ENCODE measurements at regions not wholly inside any gene's neighbourhood (a gene's known extent, or its start where the extent isn't known, plus 50 kb on each side); places are given as distances from the start of the nearest gene placed in this dataset.

DNA sequence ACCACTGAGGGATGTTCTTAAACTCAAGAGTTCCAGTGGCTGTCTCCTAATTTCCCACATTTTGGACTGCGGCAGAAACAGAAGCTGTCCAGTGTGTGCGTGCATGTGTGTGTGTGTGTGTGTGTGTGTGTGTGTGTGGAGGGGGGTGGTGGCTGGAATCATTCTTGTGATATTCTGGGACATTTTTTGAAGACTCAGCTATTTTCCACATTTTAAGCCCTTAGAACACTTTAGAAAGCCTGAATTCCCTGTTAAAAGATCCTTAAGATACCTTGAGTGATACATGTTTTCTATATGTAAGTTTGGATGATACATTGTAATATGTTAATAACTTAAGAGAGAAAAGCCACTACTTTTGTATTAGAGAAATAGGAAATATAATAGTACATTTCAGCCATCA lies 636.4 kb downstream of the PLPP3 start:
- TF ChIP-seq, protein P1, sequence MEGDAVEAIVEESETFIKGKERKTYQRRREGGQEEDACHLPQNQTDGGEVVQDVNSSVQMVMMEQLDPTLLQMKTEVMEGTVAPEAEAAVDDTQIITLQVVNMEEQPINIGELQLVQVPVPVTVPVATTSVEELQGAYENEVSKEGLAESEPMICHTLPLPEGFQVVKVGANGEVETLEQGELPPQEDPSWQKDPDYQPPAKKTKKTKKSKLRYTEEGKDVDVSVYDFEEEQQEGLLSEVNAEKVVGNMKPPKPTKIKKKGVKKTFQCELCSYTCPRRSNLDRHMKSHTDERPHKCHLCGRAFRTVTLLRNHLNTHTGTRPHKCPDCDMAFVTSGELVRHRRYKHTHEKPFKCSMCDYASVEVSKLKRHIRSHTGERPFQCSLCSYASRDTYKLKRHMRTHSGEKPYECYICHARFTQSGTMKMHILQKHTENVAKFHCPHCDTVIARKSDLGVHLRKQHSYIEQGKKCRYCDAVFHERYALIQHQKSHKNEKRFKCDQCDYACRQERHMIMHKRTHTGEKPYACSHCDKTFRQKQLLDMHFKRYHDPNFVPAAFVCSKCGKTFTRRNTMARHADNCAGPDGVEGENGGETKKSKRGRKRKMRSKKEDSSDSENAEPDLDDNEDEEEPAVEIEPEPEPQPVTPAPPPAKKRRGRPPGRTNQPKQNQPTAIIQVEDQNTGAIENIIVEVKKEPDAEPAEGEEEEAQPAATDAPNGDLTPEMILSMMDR (IDR thresholded peaks at IDR 0.05) = no peak
- no peak for TF ChIP-seq POLR2A (IDR thresholded peaks at IDR 0.05)

Data from lower leg skin (tissue), 3 donors.